RWPE2 (cell line): ENCODE measurements at regions not wholly inside any gene's neighbourhood (a gene's known extent, or its start where the extent isn't known, plus 50 kb on each side); places are given as distances from the start of the nearest gene placed in this dataset.

Source experiments
- ATAC-seq: fragments of 200-7000 bp; cut with Tn5 transposase; 3 replicates; pipeline ENCODE4 v1.9.1; 2021; ENCODE audit warnings: low read depth
- DNase-seq: peaks from one replicate; pipeline ENCODE4 v3.0.0-alpha.2; 2020; ENCODE audit warnings: low spot score
- H3K27ac ChIP-seq: fragments of 450-650 bp; 2 replicates; pipeline ENCODE4 v1.5.1; 2017; ENCODE audit warnings: mild to moderate bottlenecking; ENCODE audit not compliant: poor library complexity, severe bottlenecking
- H3K27me3 ChIP-seq: fragments of 250-450 bp; sonication (Bioruptor Pico); 2 replicates; pipeline ENCODE4 v1.5.1; 2021; ENCODE audit warnings: mild to moderate bottlenecking, moderate library complexity; ENCODE audit not compliant: insufficient read depth, poor library complexity, severe bottlenecking
- H3K36me3 ChIP-seq: fragments of 250-450 bp; sonication (Bioruptor Pico); 2 replicates; pipeline ENCODE4 v1.5.1; 2020; ENCODE audit warnings: low read depth, mild to moderate bottlenecking, moderate library complexity
- H3K4me1 ChIP-seq: fragments of 250-450 bp; sonication (Bioruptor Pico); 2 replicates; pipeline ENCODE4 v1.5.1; 2021; ENCODE audit warnings: mild to moderate bottlenecking, moderate library complexity; ENCODE audit not compliant: insufficient read depth, poor library complexity, severe bottlenecking
- H3K4me3 ChIP-seq: fragments of 250-450 bp; sonication (Bioruptor Pico); 2 replicates; pipeline ENCODE4 v1.5.1; 2021; ENCODE audit warnings: mild to moderate bottlenecking, moderate library complexity; ENCODE audit not compliant: severe bottlenecking
- H3K9me3 ChIP-seq: fragments of 250-450 bp; sonication (Bioruptor Pico); 2 replicates; pipeline ENCODE4 v1.5.1; 2021; ENCODE audit warnings: mild to moderate bottlenecking, moderate library complexity; ENCODE audit not compliant: severe bottlenecking
- TF ChIP-seq, protein P1 (sequence below): fragments of 450-650 bp; IDR thresholded peaks from one replicate; pipeline ENCODE4 v1.5.1; 2017; ENCODE audit warnings: mild to moderate bottlenecking, moderate library complexity; ENCODE audit not compliant: poor library complexity, severe bottlenecking

- H3K27me3 ChIP-seq, result no peaks in the 10 kb centered on the region
- no peak overlapping the region for H3K27ac ChIP-seq
- no peak for DNase-seq
- H3K9me3 ChIP-seq, result no peaks in the 10 kb centered on the region
- no peak overlapping the region for H3K4me3 ChIP-seq
- no peak for ATAC-seq
- H3K4me1 ChIP-seq, result peaks cover 11% of the 10 kb centered on the region
- TF ChIP-seq, protein P1, sequence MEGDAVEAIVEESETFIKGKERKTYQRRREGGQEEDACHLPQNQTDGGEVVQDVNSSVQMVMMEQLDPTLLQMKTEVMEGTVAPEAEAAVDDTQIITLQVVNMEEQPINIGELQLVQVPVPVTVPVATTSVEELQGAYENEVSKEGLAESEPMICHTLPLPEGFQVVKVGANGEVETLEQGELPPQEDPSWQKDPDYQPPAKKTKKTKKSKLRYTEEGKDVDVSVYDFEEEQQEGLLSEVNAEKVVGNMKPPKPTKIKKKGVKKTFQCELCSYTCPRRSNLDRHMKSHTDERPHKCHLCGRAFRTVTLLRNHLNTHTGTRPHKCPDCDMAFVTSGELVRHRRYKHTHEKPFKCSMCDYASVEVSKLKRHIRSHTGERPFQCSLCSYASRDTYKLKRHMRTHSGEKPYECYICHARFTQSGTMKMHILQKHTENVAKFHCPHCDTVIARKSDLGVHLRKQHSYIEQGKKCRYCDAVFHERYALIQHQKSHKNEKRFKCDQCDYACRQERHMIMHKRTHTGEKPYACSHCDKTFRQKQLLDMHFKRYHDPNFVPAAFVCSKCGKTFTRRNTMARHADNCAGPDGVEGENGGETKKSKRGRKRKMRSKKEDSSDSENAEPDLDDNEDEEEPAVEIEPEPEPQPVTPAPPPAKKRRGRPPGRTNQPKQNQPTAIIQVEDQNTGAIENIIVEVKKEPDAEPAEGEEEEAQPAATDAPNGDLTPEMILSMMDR, result no peak
- no peaks in the 10 kb centered on the region for H3K36me3 ChIP-seq
Observed at GRCh38 chr20:24741493-24742072, 207.5 kb upstream of the CST7 start.

GRCh38 chr20:24742436-24742835, 206.6 kb upstream of the CST7 start:
- peaks cover 15% of the 10 kb centered on the region for H3K4me1 ChIP-seq
- no peaks in the 10 kb centered on the region for H3K36me3 ChIP-seq
- TF ChIP-seq, protein P1, result no peak

DNA sequence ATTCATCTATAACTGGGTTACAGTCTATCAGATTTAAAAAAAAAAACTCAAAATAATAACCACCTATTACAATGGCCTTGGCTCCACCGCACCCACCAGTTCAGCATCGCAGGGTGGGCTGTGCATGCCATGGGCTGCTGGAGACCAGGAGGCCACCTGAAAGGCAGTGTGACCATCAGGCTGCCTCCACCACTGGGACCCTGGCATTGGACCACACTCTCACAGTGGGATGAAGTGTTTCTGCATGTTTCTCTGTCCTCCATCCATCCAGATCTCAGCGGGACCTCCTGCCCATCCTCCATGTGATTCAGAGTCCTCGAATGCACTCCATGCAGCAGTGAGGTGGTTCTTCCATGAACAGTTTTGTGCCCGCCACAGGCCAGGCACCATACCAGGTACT, 206.1 kb upstream of the CST7 start:
- TF ChIP-seq, protein P1, result no peak
- H3K4me1 ChIP-seq, result peaks cover 15% of the 10 kb centered on the region

More at GRCh38 chr20:24742436-24742835, 206.6 kb upstream of the CST7 start:
- Histone ChIP-seq H3K27ac (no peak overlapping the region), H3K27me3 (no peaks in the 10 kb centered on the region), H3K9me3 (no peaks in the 10 kb centered on the region), H3K4me3 (no peak overlapping the region)
- no peak for DNase-seq
- ATAC-seq, result no peak

DNA sequence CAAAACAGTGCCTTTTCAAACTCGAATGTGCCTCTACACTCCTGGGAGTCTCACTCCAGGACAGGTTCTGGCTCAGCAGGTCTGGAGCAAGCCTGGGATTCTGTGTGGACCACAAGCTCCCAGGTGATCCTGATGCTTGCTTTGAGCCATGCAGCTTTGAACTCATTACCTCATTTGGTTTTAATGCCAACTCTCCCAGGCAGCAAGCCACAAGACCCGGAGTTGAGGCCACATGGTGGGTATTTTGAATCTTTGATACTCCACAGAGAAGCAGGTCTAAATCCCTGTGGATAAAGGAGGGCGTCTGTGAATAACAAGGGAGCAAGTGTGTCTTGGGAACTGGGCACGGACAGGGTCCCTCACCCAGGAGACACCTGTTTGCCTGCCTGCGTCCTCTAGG, 205.4 kb upstream of the CST7 start:
- ATAC-seq (no peak), DNase-seq (no peak)
- TF ChIP-seq, protein P1, result no peak
- no peaks in the 10 kb centered on the region for H3K27me3 ChIP-seq
- H3K27ac ChIP-seq, result no peak overlapping the region
- H3K4me3 ChIP-seq, result no peak overlapping the region
- peaks cover 15% of the 10 kb centered on the region for H3K4me1 ChIP-seq
- no peaks in the 10 kb centered on the region for H3K9me3 ChIP-seq
- no peaks in the 10 kb centered on the region for H3K36me3 ChIP-seq

More for the DNA sequence above, 206.1 kb upstream of the CST7 start:
- no peak for ATAC-seq
- H3K9me3 ChIP-seq, result no peaks in the 10 kb centered on the region
- H3K27me3 ChIP-seq, result no peaks in the 10 kb centered on the region
- DNase-seq, result no peak
- H3K4me3 ChIP-seq, result no peak overlapping the region
- no peaks in the 10 kb centered on the region for H3K36me3 ChIP-seq
- H3K27ac ChIP-seq, result no peak overlapping the region

GRCh38 chr20:24744747-24745146, 204.3 kb upstream of the CST7 start:
- Histone ChIP-seq H3K36me3 (no peaks in the 10 kb centered on the region), H3K4me3 (no peak overlapping the region), H3K27ac (no peak overlapping the region), H3K4me1 (peaks cover 12% of the 10 kb centered on the region), H3K9me3 (no peaks in the 10 kb centered on the region), H3K27me3 (no peaks in the 10 kb centered on the region)
- TF ChIP-seq, protein P1, result no peak
- ATAC-seq (no peak), DNase-seq (no peak)
